GM06990 (cell line): ENCODE measurements at regions not wholly inside any gene's neighbourhood (a gene's known extent, or its start where the extent isn't known, plus 50 kb on each side); places are given as distances from the start of the nearest gene placed in this dataset.

Experiments
- DNase-seq: peaks from one replicate; pipeline ENCODE4 v3.0.0-alpha.2; 2011; ENCODE audit not compliant: insufficient read length; ENCODE audit errors: extremely low read depth
- H3K27me3 ChIP-seq: replicated peaks from 2 replicates; pipeline ENCODE4 v1.6.0; 2011; ENCODE audit warnings: low read length; ENCODE audit not compliant: control insufficient read depth, insufficient read depth
- H3K36me3 ChIP-seq: 2 replicates; pipeline ENCODE4 v1.5.1; 2011; ENCODE audit warnings: low read length; ENCODE audit not compliant: control insufficient read depth, insufficient read depth
- H3K4me3 ChIP-seq: replicated peaks from 2 replicates; pipeline ENCODE4 v1.5.1; 2011; ENCODE audit warnings: low read depth, mild to moderate bottlenecking, control low read depth, low read length
- CTCF ChIP-seq: IDR thresholded peaks from 2 replicates; pipeline ENCODE4 v1.5.1; 2011; ENCODE audit warnings: low read length, control low read depth, mild to moderate bottlenecking, inconsistent platforms; ENCODE audit not compliant: insufficient read depth, poor library complexity, severe bottlenecking

- Histone ChIP-seq H3K4me3 (no peak overlapping the region), H3K36me3 (no peaks in the 10 kb centered on the region), H3K27me3 (no peaks in the 10 kb centered on the region; the same call in 1 of the 2 replicates)
- DNase-seq = no peak
- no peak for TF ChIP-seq CTCF
Measured at GRCh38 chr5:61254969-61255555, 77.0 kb upstream of the ZSWIM6 start.

GRCh38 chr5:61256474-61256873, 75.6 kb upstream of the ZSWIM6 start:
- TF ChIP-seq CTCF = no peak

GRCh38 chr5:61257421-61257820, 74.6 kb upstream of the ZSWIM6 start:
- H3K27me3 ChIP-seq = no peaks in the 10 kb centered on the region; the same call in 1 of the 2 replicates
- H3K4me3 ChIP-seq = no peak overlapping the region
- DNase-seq = no peak
- TF ChIP-seq CTCF = no peak
- H3K36me3 ChIP-seq = no peaks in the 10 kb centered on the region

More at GRCh38 chr5:61256474-61256873, 75.6 kb upstream of the ZSWIM6 start:
- no peaks in the 10 kb centered on the region for H3K36me3 ChIP-seq
- no peaks in the 10 kb centered on the region; the same call in 1 of the 2 replicates for H3K27me3 ChIP-seq
- no peak overlapping the region for H3K4me3 ChIP-seq
- DNase-seq = no peak

- no peak for DNase-seq
- no peaks in the 10 kb centered on the region for H3K36me3 ChIP-seq
- TF ChIP-seq CTCF = no peak
- H3K4me3 ChIP-seq = no peak overlapping the region
- no peaks in the 10 kb centered on the region for H3K27me3 ChIP-seq
Measured at GRCh38 chr5:61261136-61261535, 70.9 kb upstream of the ZSWIM6 start.

GRCh38 chr5:61262080-61262479, 70.0 kb upstream of the ZSWIM6 start:
- no peaks in the 10 kb centered on the region for H3K27me3 ChIP-seq
- H3K36me3 ChIP-seq = no peaks in the 10 kb centered on the region
- no peak for DNase-seq
- no peak overlapping the region for H3K4me3 ChIP-seq
- TF ChIP-seq CTCF = no peak

GRCh38 chr5:61263072-61263471, 69.0 kb upstream of the ZSWIM6 start:
- TF ChIP-seq CTCF = no peak
- Histone ChIP-seq H3K4me3 (no peak overlapping the region), H3K27me3 (no peaks in the 10 kb centered on the region), H3K36me3 (no peaks in the 10 kb centered on the region)
- DNase-seq = peak; percentile 28
